SU-DHL-6 (cell line): ENCODE measurements at regions not wholly inside any gene's neighbourhood (a gene's known extent, or its start where the extent isn't known, plus 50 kb on each side); places are given as distances from the start of the nearest gene placed in this dataset.

Experiments used
- H2AFZ ChIP-seq: fragments of 200-600 bp; sonication (generic); 2 replicates; pipeline ENCODE4 v1.6.1; 2014; ENCODE audit warnings: low read depth, mild to moderate bottlenecking, moderate library complexity, mixed read lengths, antibody characterized with exemption, low read length; ENCODE audit not compliant: severe bottlenecking
- H3F3A ChIP-seq: fragments of 200-600 bp; shearing (Covaris generic); 2 replicates; pipeline ENCODE4 v1.6.0; 2016; ENCODE audit warnings: antibody characterized with exemption, mild to moderate bottlenecking; ENCODE audit not compliant: insufficient read depth
- H3K27ac ChIP-seq: fragments of 200-600 bp; sonication (generic); 2 replicates; pipeline ENCODE4 v1.5.1; 2016; ENCODE audit warnings: low read depth, mild to moderate bottlenecking, low read length, moderate library complexity, mixed read lengths
- H3K27me3 ChIP-seq: fragments of 200-600 bp; sonication (generic), shearing (Covaris generic); 2 replicates; pipeline ENCODE4 v1.6.0; 2014; ENCODE audit warnings: mild to moderate bottlenecking, low read length
- H3K36me3 ChIP-seq: fragments of 200-600 bp; sonication (generic); 2 replicates; pipeline ENCODE4 v1.6.1; 2014; ENCODE audit warnings: mild to moderate bottlenecking, low read length, mixed read lengths
- H3K4me2 ChIP-seq: fragments of 300-600, 200-600 bp; shearing (Covaris generic), sonication (generic); 2 replicates; pipeline ENCODE4 v1.6.0; 2014; ENCODE audit warnings: low read length, low read depth, mild to moderate bottlenecking; ENCODE audit not compliant: poor library complexity, severe bottlenecking
- H3K4me3 ChIP-seq: fragments of 200-600 bp; sonication (generic); 2 replicates; pipeline ENCODE4 v1.5.1; 2014; ENCODE audit warnings: antibody characterized with exemption, low read length, mild to moderate bottlenecking, mixed read lengths; ENCODE audit not compliant: insufficient read depth, poor library complexity, severe bottlenecking
- H3K79me2 ChIP-seq: fragments of 200-600 bp; sonication (generic); 2 replicates; pipeline ENCODE4 v1.6.1; 2014; ENCODE audit warnings: mild to moderate bottlenecking, low read length, moderate library complexity; ENCODE audit not compliant: insufficient read depth
- H3K9ac ChIP-seq: fragments of 200-600 bp; sonication (generic); 2 replicates; pipeline ENCODE4 v1.7.0; 2014; ENCODE audit warnings: mild to moderate bottlenecking, low read length
- H3K9me2 ChIP-seq: fragments of 200-600 bp; sonication (generic); replicated peaks from 2 replicates; pipeline ENCODE4 v1.6.1; 2014; ENCODE audit warnings: low read length; ENCODE audit not compliant: insufficient read depth
- H3K9me3 ChIP-seq: fragments of 200-600 bp; sonication (generic); 2 replicates; pipeline ENCODE4 v1.6.1; 2014; ENCODE audit warnings: low read length, mixed read lengths; ENCODE audit not compliant: insufficient read depth
- H4K20me1 ChIP-seq: fragments of 200-600 bp; sonication (generic); 2 replicates; pipeline ENCODE4 v1.6.1; 2014; ENCODE audit warnings: low read depth, mild to moderate bottlenecking, antibody characterized with exemption, low read length, moderate library complexity, mixed read lengths
- EZH2phosphoT487 ChIP-seq: fragments of 200-600 bp; sonication (generic), shearing (Covaris generic); conservative IDR thresholded peaks from 2 replicates; pipeline ENCODE4 v1.6.1; 2018; ENCODE audit warnings: mild to moderate bottlenecking, antibody characterized with exemption, low read length, moderate library complexity, mixed read lengths
- TF ChIP-seq, protein P1 (sequence below): fragments of 200-600 bp; sonication (generic); IDR thresholded peaks from one replicate; pipeline ENCODE4 v1.5.1; 2017; ENCODE audit warnings: antibody characterized with exemption, mild to moderate bottlenecking, low read length, moderate library complexity; ENCODE audit not compliant: insufficient read depth, poor library complexity, severe bottlenecking

DNA sequence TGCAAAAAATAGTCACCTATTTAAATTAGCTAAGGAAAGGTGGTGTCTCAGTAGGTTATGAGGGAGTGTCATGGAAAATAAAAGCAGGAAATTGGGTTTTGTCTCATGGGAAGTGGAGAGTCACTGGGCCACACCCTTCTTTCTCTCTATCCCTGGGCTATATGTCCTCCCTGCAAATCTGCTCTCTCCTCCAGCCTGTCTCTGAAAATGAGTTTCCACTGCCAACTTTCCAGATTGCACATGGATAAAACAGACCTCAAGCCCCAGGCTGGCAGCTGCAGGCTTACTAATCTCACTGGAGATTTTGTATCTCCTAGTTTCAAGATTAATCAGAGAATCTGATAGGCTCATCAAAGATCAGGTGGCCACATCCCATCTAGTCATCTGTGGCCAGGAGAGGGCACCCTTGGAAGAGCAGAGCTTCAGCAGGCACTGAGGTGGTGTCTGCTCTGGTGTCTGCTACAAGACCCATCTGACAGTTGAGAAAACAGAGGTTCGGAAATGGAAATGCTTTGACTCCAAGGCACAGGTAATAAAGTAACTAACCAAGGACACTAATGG lies 178.9 kb downstream of the MSX2 start:
- H2AFZ ChIP-seq = no peak overlapping the region
- H3K4me2 ChIP-seq = no peak overlapping the region
- H3K27me3 ChIP-seq = no peaks in the 10 kb centered on the region
- no peak overlapping the region for H3K4me3 ChIP-seq
- H3K27ac ChIP-seq = no peak overlapping the region
- no peaks in the 10 kb centered on the region for H3K79me2 ChIP-seq
- TF ChIP-seq, protein P1, sequence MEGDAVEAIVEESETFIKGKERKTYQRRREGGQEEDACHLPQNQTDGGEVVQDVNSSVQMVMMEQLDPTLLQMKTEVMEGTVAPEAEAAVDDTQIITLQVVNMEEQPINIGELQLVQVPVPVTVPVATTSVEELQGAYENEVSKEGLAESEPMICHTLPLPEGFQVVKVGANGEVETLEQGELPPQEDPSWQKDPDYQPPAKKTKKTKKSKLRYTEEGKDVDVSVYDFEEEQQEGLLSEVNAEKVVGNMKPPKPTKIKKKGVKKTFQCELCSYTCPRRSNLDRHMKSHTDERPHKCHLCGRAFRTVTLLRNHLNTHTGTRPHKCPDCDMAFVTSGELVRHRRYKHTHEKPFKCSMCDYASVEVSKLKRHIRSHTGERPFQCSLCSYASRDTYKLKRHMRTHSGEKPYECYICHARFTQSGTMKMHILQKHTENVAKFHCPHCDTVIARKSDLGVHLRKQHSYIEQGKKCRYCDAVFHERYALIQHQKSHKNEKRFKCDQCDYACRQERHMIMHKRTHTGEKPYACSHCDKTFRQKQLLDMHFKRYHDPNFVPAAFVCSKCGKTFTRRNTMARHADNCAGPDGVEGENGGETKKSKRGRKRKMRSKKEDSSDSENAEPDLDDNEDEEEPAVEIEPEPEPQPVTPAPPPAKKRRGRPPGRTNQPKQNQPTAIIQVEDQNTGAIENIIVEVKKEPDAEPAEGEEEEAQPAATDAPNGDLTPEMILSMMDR = no peak
- TF ChIP-seq EZH2phosphoT487 = no peak
- no peaks in the 10 kb centered on the region for H3K9me2 ChIP-seq
- H3K9me3 ChIP-seq = no peaks in the 10 kb centered on the region
- H4K20me1 ChIP-seq = no peaks in the 10 kb centered on the region
- no peak overlapping the region for H3K9ac ChIP-seq
- H3F3A ChIP-seq = no peaks in the 10 kb centered on the region
- H3K36me3 ChIP-seq = no peaks in the 10 kb centered on the region

DNA sequence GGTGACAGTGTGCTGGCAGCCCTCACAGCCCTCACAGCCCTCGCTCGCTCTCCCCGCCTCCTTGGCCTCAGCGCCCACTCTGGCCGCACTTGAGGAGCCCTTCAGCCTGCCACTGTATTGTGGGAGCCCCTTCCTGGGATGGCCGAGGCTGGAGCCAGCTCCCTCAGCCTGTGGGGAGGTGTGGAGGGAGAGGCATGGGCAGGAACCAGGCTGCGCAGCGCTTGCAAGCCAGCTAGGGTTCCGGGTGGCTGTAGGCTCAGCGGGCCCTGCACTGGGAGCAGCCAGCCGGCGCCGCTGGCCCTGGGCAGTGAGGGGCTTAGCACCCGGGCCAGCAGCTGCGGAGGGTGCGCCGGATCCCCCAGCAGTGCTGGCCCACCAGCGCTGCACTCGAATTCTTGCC lies 177.0 kb downstream of the MSX2 start:
- Histone ChIP-seq H3K9me3 (no peaks in the 10 kb centered on the region), H3K79me2 (no peaks in the 10 kb centered on the region), H3K9ac (no peak overlapping the region), H3K9me2 (no peaks in the 10 kb centered on the region), H2AFZ (no peak overlapping the region), H3K4me3 (no peak overlapping the region), H3K36me3 (no peaks in the 10 kb centered on the region), H4K20me1 (no peaks in the 10 kb centered on the region), H3K4me2 (no peak overlapping the region), H3K27ac (no peak overlapping the region), H3F3A (no peaks in the 10 kb centered on the region), H3K27me3 (no peaks in the 10 kb centered on the region)
- no peak for TF ChIP-seq EZH2phosphoT487
- TF ChIP-seq, protein P1 = no peak

DNA sequence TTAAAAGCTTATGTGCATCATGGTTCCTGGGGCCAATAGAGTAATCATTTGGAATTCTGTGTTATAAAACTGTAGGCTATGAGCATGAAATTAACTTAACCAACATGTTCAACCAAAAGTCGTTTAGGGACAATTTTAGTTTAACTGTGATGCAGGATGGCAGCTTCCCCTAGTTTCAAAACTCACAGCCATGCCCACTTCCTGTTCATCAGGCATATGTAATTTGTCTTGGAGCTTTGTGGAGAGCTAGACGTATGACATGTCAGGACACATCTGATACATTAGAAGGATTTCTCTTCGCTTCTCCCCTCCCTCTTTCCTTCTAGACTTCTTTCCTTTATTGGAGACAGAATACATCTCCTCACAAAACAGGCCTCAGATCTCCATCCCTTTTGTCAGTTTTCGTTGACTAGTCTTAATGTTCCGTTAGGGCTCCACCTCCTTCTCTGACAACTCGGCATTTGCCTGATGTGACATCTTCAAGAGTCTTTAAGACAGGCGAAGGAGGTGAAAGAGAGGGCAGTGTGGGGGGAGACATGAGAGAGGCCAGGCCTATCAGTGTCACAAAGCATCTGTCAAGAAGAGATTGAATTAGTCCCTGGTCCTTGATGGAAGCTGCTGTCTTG lies 176.0 kb downstream of the MSX2 start:
- no peak overlapping the region for H3K4me3 ChIP-seq
- TF ChIP-seq, protein P1 = no peak
- no peak for TF ChIP-seq EZH2phosphoT487
- H3K27me3 ChIP-seq = no peaks in the 10 kb centered on the region
- H4K20me1 ChIP-seq = no peaks in the 10 kb centered on the region
- no peaks in the 10 kb centered on the region for H3K9me3 ChIP-seq
- H3F3A ChIP-seq = no peaks in the 10 kb centered on the region
- no peaks in the 10 kb centered on the region for H3K9me2 ChIP-seq
- H3K36me3 ChIP-seq = no peaks in the 10 kb centered on the region
- no peaks in the 10 kb centered on the region for H3K79me2 ChIP-seq
- H3K4me2 ChIP-seq = no peak overlapping the region
- no peak overlapping the region for H3K27ac ChIP-seq
- no peak overlapping the region for H2AFZ ChIP-seq
- no peak overlapping the region for H3K9ac ChIP-seq
